Right lobe of liver (tissue), 6 donors: ENCODE measurements at regions not wholly inside any gene's neighbourhood (a gene's known extent, or its start where the extent isn't known, plus 50 kb on each side); places are given as distances from the start of the nearest gene placed in this dataset.

Experiments used
- ATAC-seq, 4 donors: fragments of 200-7000 bp; cut with Tn5 transposase; one replicate each; pipeline ENCODE4 v1.9.1; 2020; ENCODE audit warnings: mild to moderate bottlenecking in 4 of 4, moderate library complexity in 4 of 4
- DNase-seq, 3 donors: peaks; one replicate each; pipeline ENCODE4 v3.0.0-alpha.2; 2020
- H3K27ac ChIP-seq, 3 donors: fragments of 200-600 bp; one replicate each; pipeline ENCODE4 v1.8.0; 2022
- H3K27me3 ChIP-seq, 2 donors: fragments of 200-600 bp; one replicate each; pipeline ENCODE4 v1.8.0; 2022
- H3K36me3 ChIP-seq, 4 donors: fragments of 200-600 bp; sonication (generic) in 1 of 4; one replicate each; pipeline versions ENCODE4 v1.5.1 to v1.8.0; 2017 to 2022; ENCODE audit warnings: control low read depth in 1 of 4
- H3K4me1 ChIP-seq, 4 donors: fragments of 200-600 bp; sonication (generic) in 1 of 4; one replicate each; pipeline versions ENCODE4 v1.5.1 to v1.8.0; 2017 to 2022; ENCODE audit warnings: control low read depth in 1 of 4
- H3K4me3 ChIP-seq, 3 donors: fragments of 200-600 bp; one replicate each; pipeline ENCODE4 v1.8.0; 2022
- H3K9me3 ChIP-seq, 4 donors: fragments of 200-600 bp; sonication (generic) in 1 of 4; one replicate each; pipeline versions ENCODE4 v1.5.1 to v1.8.0; 2017 to 2022; ENCODE audit warnings: control low read depth in 1 of 4
- POLR2A ChIP-seq: fragments of 450-650 bp; IDR thresholded peaks from one replicate; pipeline ENCODE4 v1.6.1; 2017; ENCODE audit warnings: antibody characterized with exemption, mild to moderate bottlenecking
- WGBS: methylation state at CpG from one replicate; pipeline ENCODE4 v1.1.6; 2018; ENCODE audit warnings: low coverage, low lambda C conversion rate; ENCODE audit not compliant: insufficient coverage; ENCODE audit errors: missing lambda C conversion rate; 5-methylcytosine and 5-hydroxymethylcytosine counted together
- intact Hi-C, 2 donors: fragments of 100-400 bp; cut with DNase I; formaldehyde crosslinking; loops; one replicate each; pipeline versions ENCODE4 v1.11.2 to v1.14.1; 2022
- TF ChIP-seq, protein P1 (sequence below), 4 donors: fragments of 200-600 bp in 3 of 4; fragments of 450-650 bp in 1 of 4; IDR thresholded peaks; one replicate each; pipeline versions ENCODE4 v1.5.1 to v1.8.0; 2016 to 2022; ENCODE audit warnings: antibody characterized with exemption in 4 of 4, mild to moderate bottlenecking in 2 of 4
- donor health status: DM: no; HTN: yes; CAD: no.
- donor health status: DM: no; HTN: no; CAD: no.
- donor health status: DM: no; HTN: no; CAD: no.
- donor health status: DM: no; HTN: yes; CAD: no.
- donor health status: DM: no; HTN: yes; CAD: no.

DNA sequence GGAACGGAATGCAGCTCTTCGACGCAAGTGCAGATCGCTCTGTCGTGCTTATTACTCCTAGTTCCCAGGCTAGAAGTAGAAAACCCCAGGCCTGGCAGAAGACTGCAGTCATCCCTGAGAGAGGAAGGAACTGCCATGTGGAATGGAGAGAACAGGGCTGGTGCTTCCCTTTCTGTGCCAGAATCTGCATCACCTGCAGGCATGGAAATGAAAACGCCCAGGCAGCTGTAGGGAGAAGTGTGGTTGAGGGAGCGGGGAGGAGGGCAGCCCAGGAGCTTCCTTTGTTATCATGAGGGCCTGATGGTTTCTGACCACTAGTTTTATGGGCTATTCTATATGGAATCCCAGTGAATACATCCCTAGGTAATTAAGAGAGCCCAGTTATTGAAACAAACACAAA is 79.4 kb upstream of the SMIM21 start:
- ATAC-seq (no peak), DNase-seq (no peak)
- TF ChIP-seq, protein P1, sequence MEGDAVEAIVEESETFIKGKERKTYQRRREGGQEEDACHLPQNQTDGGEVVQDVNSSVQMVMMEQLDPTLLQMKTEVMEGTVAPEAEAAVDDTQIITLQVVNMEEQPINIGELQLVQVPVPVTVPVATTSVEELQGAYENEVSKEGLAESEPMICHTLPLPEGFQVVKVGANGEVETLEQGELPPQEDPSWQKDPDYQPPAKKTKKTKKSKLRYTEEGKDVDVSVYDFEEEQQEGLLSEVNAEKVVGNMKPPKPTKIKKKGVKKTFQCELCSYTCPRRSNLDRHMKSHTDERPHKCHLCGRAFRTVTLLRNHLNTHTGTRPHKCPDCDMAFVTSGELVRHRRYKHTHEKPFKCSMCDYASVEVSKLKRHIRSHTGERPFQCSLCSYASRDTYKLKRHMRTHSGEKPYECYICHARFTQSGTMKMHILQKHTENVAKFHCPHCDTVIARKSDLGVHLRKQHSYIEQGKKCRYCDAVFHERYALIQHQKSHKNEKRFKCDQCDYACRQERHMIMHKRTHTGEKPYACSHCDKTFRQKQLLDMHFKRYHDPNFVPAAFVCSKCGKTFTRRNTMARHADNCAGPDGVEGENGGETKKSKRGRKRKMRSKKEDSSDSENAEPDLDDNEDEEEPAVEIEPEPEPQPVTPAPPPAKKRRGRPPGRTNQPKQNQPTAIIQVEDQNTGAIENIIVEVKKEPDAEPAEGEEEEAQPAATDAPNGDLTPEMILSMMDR (IDR thresholded peaks at IDR 0.05) = no peak
- no peak for TF ChIP-seq POLR2A
- no peaks in the 10 kb centered on the region for H3K27me3 ChIP-seq
- H3K9me3 ChIP-seq = no peaks in the 10 kb centered on the region
- no peak overlapping the region for H3K27ac ChIP-seq
- H3K36me3 ChIP-seq = no peaks in the 10 kb centered on the region
- 82% methylated on average over 7 of the region's 7 CpGs for WGBS
- no peaks in the 10 kb centered on the region for H3K4me1 ChIP-seq
- no peak overlapping the region for H3K4me3 ChIP-seq
- intact Hi-C loops = no loop called here

DNA sequence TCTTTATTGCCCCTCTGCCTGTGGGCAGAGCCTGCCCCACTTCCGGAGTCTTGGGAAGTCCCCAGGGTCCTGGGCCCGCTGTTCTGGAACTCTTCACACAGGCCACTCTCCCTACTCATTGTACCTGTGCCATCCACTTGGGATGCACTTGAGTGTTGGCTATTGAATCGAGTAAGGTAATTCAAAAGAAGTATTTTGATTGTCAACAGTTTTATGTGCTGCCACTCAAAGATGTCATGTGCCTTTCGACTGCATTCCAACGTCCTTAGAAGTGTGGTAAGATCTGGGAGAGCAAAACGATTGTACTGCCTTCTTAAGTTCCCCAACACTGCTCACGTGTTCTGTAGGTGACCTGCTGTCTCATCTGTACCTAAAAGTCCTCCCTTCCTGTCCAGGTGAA is 77.0 kb upstream of the SMIM21 start:
- no peak for DNase-seq
- no peak for TF ChIP-seq POLR2A
- TF ChIP-seq, protein P1 (IDR thresholded peaks at IDR 0.05) = no peak
- 49% methylated on average over 7 of the region's 7 CpGs for WGBS

DNA sequence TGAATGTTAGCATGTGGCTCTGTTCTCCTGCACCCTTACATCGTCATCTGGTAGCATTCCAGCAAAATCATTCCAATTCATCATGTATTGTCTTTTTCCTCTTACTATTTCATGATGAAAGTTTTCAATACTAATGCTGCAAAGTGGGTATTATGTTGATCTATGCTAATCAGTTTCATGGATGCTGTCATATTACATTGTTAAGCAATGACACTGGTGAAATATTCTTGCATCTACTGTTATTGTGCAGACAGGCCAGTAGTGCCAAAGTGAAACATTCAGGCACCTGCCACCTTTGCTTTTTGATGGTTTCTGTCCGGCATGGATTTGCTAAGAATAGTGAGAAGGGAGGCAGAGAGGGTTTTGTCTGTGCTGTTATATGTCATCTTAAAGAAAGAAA is 76.1 kb upstream of the SMIM21 start:
- ATAC-seq = no peak
- H3K4me3 ChIP-seq = no peak overlapping the region
- H3K36me3 ChIP-seq = no peaks in the 10 kb centered on the region
- H3K27me3 ChIP-seq = no peaks in the 10 kb centered on the region
- no peaks in the 10 kb centered on the region for H3K4me1 ChIP-seq
- intact Hi-C loops = no loop called here
- H3K27ac ChIP-seq = no peak overlapping the region
- H3K9me3 ChIP-seq = no peaks in the 10 kb centered on the region
- TF ChIP-seq POLR2A = no peak
- TF ChIP-seq, protein P1 (IDR thresholded peaks at IDR 0.05) = no peak
- DNase-seq = no peak
- 43% methylated on average over 2 of the region's 2 CpGs for WGBS

More for the DNA sequence above, 77.0 kb upstream of the SMIM21 start:
- H3K9me3 ChIP-seq = no peaks in the 10 kb centered on the region
- no peaks in the 10 kb centered on the region for H3K36me3 ChIP-seq
- no peak overlapping the region for H3K27ac ChIP-seq
- H3K4me1 ChIP-seq = no peaks in the 10 kb centered on the region
- H3K4me3 ChIP-seq = no peak overlapping the region
- intact Hi-C loops = no loop called here
- no peak for ATAC-seq
- no peaks in the 10 kb centered on the region for H3K27me3 ChIP-seq

DNA sequence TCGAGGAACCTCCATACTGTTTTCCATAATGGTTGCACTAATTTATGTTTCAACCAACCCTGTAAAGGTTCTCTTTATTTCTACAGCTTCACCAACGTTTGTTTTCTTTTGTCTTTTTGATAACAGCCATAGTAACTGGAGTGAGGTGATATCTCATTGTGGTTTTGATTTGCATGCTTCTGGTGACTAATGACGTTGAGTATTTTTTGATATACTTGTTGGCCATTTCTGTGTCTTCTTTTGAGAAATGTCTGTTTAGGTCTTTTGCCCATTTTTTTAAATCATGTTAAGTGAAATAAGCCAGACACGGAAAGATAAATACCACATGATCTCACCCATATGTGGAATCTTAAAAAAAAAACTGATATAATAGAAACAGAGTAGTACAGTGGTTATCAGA is 74.8 kb upstream of the SMIM21 start:
- TF ChIP-seq, protein P1 (IDR thresholded peaks at IDR 0.05) = no peak
- TF ChIP-seq POLR2A = no peak
- 35% methylated on average over 4 of the region's 4 CpGs for WGBS
- H3K4me3 ChIP-seq = no peak overlapping the region
- intact Hi-C loops = no loop called here
- H3K36me3 ChIP-seq = no peaks in the 10 kb centered on the region
- no peak overlapping the region for H3K27ac ChIP-seq
- H3K4me1 ChIP-seq = no peaks in the 10 kb centered on the region
- ATAC-seq (no peak), DNase-seq (no peak)
- no peaks in the 10 kb centered on the region for H3K27me3 ChIP-seq
- H3K9me3 ChIP-seq = no peaks in the 10 kb centered on the region

DNA sequence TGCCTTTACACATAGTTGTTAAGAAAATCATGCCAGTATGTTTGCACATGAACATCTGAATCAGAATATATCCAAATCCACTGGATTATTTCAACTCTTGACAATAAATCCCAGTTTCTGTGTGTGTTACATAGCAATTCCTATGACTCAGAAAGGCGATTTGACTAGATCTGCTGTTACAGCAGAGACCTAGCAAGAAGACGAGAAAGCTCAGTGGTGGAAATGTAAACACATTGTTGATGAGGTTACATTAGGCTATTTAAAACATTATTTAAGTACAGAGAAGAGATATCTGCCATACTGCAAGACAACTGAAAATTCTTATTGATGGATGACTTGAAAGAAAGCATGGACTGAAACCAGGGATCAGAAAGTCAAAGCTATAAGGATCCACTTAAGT is 73.0 kb upstream of the SMIM21 start:
- Histone ChIP-seq H3K9me3 (no peaks in the 10 kb centered on the region), H3K27me3 (no peaks in the 10 kb centered on the region), H3K4me1 (no peaks in the 10 kb centered on the region), H3K27ac (no peak overlapping the region), H3K36me3 (no peaks in the 10 kb centered on the region), H3K4me3 (no peak overlapping the region)
- TF ChIP-seq, protein P1 (IDR thresholded peaks at IDR 0.05) = no peak
- no peak for TF ChIP-seq POLR2A
- ATAC-seq (no peak), DNase-seq (no peak)
- intact Hi-C loops = no loop called here
- 38% methylated on average over 2 of the region's 2 CpGs for WGBS
